Astrocyte of the hippocampus (primary cell): ENCODE measurements at regions not wholly inside any gene's neighbourhood (a gene's known extent, or its start where the extent isn't known, plus 50 kb on each side); places are given as distances from the start of the nearest gene placed in this dataset.
"Not testable (repeated sequence)": the region's sequence is repeated elsewhere in the genome, so short reads cannot be mapped to it uniquely, and the experiment has no call there.

Source experiments
- DNase-seq: peaks from one replicate; pipeline ENCODE4 v3.0.0; 2011; ENCODE audit warnings: low read depth, low spot score

- DNase-seq = no peak
Observed at GRCh38 chr7:94307399-94308048, 87.2 kb upstream of the COL1A2 start.

GRCh38 chr7:94311515-94311914 is 83.2 kb upstream of the COL1A2 start:
- DNase-seq = no peak

GRCh38 chr7:94313926-94314325 is 80.8 kb upstream of the COL1A2 start:
- peak; percentile 91 for DNase-seq

- DNase-seq = no peak
Observed at GRCh38 chr7:94314413-94315410, 80.0 kb upstream of the COL1A2 start.

- not testable (repeated sequence) for DNase-seq
Observed at GRCh38 chr7:94321138-94321537, 73.6 kb upstream of the COL1A2 start.

- DNase-seq = no peak
Observed at GRCh38 chr7:94323844-94324243, 70.9 kb upstream of the COL1A2 start.

GRCh38 chr7:94324380-94325121 is 70.1 kb upstream of the COL1A2 start:
- DNase-seq = no peak

- DNase-seq = no peak
Observed at GRCh38 chr7:94325122-94325475, 69.6 kb upstream of the COL1A2 start.

GRCh38 chr7:94330269-94331020 is 64.2 kb upstream of the COL1A2 start:
- no peak for DNase-seq

GRCh38 chr7:94332571-94332970 is 62.1 kb upstream of the COL1A2 start:
- no peak for DNase-seq

- no peak for DNase-seq
Observed at GRCh38 chr7:94333810-94334209, 60.9 kb upstream of the COL1A2 start.

GRCh38 chr7:94335586-94335985 is 59.1 kb upstream of the COL1A2 start:
- no peak for DNase-seq

- DNase-seq = no peak
Observed at GRCh38 chr7:94336009-94336408, 58.7 kb upstream of the COL1A2 start.

- no peak for DNase-seq
Observed at GRCh38 chr7:94338921-94339371, 55.7 kb upstream of the COL1A2 start.

- peak; percentile 33 for DNase-seq
Observed at GRCh38 chr7:94344826-94345225, 49.9 kb upstream of the COL1A2 start.
